ENCODE measurements at regions not wholly inside any gene's neighbourhood (a gene's known extent, or its start where the extent isn't known, plus 50 kb on each side); places are given as distances from the start of the nearest gene placed in this dataset.

DNA sequence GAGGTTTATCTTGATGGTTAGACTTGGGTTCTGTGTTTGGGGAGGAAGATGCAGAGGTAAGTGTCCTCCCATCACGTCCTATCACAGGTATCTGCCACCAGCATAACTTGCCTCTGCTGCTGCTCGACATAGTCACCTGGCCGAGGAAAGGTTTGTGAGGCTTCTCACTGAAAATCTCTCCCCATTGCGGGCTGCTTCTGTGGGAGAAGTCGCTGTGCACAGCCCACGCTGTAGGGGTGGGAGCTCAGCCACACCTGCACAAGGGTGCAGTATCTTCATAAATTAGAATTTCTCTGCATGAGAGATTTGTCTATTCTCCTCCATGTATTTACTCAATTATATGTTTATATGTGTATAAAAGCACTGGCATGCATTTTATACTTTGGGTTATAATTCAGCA lies 415.7 kb upstream of the MYT1L start:
- no peak for TF ChIP-seq POLR2A (IDR thresholded peaks at IDR 0.05)
- TF ChIP-seq, protein P1, sequence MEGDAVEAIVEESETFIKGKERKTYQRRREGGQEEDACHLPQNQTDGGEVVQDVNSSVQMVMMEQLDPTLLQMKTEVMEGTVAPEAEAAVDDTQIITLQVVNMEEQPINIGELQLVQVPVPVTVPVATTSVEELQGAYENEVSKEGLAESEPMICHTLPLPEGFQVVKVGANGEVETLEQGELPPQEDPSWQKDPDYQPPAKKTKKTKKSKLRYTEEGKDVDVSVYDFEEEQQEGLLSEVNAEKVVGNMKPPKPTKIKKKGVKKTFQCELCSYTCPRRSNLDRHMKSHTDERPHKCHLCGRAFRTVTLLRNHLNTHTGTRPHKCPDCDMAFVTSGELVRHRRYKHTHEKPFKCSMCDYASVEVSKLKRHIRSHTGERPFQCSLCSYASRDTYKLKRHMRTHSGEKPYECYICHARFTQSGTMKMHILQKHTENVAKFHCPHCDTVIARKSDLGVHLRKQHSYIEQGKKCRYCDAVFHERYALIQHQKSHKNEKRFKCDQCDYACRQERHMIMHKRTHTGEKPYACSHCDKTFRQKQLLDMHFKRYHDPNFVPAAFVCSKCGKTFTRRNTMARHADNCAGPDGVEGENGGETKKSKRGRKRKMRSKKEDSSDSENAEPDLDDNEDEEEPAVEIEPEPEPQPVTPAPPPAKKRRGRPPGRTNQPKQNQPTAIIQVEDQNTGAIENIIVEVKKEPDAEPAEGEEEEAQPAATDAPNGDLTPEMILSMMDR (IDR thresholded peaks at IDR 0.05 in 8 of 11, conservative IDR thresholded peaks at IDR 0.05 in 3 of 11), result no peak
- no peak for TF ChIP-seq POLR2AphosphoS5 (IDR thresholded peaks at IDR 0.05)

All from spleen (tissue), 7 donors.